GM21723 (cell line): ENCODE measurements at regions not wholly inside any gene's neighbourhood (a gene's known extent, or its start where the extent isn't known, plus 50 kb on each side); places are given as distances from the start of the nearest gene placed in this dataset.

ENCODE experiments used
- ATAC-seq: cut with Tn5 transposase; IDR thresholded peaks from one replicate; pipeline ENCODE4 v1.9.1; 2021; ENCODE audit warnings: mild to moderate bottlenecking, moderate library complexity; ENCODE audit not compliant: unreplicated experiment

DNA sequence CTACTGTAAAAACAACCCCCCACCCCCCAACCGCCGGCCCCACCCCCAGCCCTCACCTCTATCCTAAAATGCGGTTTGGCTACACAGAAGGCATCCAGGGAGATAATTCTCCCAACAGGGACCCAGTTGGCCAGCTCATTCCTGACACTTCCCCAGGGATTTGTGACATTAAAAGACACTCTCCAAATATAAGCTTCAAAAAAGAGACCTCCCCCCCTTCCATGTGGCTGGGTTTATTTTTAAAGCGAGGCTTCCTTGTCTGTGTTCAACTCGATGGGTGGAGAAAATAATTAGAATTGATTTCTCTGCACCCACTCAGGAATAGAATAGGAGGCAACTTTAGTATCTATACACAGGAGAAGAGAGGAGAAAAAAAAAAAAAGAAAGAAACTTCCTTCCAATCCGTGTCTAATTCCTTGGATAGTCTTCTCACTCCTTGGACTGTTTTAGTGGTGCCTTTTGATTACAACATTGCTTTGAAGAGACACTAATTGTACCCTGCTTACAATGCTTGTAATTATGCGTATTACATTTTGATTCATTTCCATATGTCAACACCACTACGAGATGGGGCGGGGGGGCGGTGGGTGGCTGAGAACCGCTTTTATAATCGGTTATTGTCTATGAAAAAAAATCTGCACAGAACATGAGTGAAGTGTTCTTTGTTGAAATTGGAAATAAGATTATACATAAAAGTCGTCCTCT is 500.4 kb downstream of the MIAT start:
- no peak for ATAC-seq

DNA sequence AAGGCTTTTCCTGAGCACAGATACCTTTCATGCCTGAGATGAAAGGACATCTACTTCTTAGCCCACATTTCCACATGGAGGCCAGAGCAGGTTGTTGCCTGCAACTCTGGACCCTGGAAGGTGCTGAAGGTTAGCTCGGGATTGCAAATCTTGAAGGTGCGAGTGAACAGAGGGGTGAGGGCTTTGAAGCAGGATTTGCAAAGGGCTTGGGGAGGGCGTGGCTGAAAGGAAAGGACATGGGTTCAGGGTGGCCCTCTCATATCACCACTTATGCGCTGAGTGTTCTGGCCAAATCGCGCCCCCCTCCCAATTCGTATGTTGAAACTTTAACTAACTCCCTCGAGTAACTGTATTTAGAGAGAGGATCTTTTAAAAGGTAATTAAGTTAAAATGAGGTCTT is 501.6 kb downstream of the MIAT start:
- ATAC-seq = no peak

DNA sequence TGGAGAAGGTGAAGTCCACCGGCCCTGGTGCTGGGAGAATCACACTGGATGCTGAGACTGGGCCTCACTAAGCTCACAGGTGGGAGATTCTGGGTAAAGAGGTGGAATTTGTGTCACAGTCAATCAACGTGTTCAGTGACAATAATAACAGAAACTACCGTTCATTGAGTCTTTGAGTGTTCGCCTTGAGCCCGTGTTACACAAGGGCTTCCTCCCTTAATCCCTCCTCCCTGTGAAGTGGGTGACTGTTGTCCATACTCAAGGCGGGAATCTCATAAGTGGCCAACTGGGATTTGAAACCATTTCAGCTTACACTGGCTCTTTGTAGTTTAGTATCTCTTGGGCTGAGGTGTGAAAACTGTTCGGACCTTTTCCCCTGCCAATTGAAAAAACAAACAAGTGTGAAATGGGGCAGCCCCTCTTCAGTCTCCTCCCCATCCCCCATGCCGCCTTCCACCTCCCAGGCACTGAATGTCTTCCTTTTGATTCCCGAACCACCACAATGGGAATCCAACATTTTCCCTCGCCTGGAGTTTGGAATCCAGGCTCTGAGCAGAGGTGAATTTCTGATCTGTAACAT is 502.4 kb downstream of the MIAT start:
- no peak for ATAC-seq

DNA sequence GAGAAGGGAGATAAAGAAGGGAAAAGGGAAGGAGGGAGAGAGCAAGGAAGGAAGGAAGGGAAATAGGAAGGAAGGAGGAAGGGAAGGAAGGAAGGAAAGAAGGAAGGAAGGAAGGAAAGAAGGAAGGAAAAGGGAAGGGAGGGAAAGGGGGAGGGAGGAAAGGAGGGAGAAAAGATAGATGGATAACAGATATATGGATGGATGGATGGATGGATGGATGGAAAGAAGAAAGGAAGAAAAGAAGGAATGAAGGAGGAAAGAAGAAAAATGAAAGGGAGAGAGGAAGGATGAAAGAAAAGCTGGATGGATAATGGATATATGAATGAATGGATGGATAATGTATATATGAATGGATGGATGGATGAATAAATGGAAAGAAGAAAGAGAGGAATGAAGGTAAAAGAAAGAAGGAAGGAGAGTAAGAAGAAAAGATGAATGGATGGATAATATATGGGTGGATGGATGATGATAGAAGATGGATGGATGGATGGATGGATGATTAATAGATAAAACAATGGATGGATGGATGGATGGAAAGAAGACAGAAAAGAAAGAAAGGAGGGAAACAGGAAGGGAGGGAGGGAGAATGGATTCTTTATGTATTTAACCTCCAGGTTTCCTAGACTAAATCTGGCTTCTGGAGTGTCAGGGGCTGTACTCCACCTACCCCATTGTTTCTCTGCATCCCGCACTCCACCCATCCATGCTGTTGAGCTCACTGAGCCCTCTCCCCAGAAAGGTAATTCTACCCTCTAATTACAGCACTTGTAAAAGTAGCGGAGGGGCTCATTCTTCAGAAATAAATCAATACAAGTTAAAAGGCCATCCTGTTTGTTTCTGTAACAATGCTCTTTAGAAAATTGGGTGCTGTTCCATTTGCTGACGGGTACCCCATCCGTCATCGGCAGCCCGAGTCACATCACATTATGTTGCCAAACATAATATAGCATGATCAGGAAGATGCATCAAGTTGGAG is 506.1 kb downstream of the MIAT start:
- ATAC-seq = no peak

DNA sequence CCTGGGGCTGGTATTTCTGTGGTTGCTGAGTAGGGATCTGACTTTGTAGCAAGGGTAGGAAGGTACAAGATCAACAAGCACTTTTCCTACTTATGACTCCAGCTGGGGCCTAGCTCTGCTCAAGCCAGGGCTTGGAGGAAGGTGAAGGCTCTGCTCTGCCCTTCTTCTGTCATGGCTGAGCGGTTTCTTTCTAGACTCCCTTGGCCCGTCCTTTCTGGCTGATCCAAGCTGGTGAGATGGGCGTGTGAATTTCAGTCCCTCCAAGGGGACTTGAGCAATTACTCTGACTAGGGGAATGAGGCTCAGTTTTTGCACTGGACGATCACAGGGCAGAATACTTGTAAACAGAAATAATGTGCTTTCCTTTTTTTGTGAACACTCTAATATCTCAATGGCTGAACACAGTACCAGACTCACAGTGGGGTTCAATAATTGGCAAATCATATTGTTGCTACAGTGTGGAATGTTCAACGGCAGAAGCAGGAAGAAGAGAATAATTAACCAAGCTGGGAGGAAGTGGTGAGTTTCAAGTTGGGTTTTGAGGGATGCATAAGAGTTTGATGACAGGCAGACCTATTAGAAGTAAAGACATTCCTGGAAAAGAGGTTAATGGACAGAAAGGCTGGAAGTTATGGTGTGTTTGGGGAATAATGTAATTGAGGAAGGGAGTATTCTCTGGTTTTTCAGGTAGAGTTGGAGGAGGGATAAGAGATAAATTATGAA is 507.6 kb downstream of the MIAT start:
- ATAC-seq = no peak

DNA sequence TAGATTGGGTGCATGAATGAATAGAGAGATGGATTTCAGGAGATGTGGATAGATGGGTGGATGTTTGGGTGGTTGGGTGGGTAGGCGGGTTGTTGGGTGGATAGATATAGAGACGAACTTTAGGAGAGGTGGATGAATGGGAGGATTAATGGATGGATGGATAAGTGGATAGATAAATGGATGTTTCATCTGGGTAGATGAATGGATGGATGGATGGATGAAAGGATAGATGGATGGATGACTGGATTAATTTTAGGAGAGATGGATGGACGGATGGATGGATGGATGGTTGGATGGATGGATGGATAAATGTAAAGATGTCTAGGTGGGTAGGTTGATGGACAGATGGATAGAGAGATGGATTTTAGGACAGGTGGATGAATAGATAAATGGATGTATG is 511.3 kb downstream of the MIAT start:
- no peak for ATAC-seq

GRCh38 chr22:27170491-27170890 is 513.1 kb downstream of the MIAT start:
- ATAC-seq = no peak

DNA sequence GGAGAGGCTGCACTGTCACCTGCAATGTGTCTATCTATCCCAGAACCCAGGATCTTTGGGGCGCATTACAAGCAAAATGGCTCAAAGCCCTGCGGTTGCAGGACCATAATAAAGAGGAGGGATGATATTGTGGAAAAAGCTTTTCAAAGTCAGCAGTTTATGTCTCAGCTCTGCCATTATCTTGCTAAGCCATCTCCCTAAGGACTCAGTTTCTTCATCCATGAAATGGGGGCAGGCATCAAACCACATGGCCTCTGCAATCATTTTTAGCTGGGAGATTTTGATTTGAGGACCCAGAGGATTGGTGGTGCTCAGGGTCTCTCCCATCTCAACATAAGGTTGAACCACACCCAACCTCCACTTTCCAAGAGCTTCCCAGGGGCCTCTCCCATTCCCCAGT is 513.8 kb downstream of the MIAT start:
- ATAC-seq = no peak

GRCh38 chr22:27173530-27173929 is 516.1 kb downstream of the MIAT start:
- no peak for ATAC-seq

DNA sequence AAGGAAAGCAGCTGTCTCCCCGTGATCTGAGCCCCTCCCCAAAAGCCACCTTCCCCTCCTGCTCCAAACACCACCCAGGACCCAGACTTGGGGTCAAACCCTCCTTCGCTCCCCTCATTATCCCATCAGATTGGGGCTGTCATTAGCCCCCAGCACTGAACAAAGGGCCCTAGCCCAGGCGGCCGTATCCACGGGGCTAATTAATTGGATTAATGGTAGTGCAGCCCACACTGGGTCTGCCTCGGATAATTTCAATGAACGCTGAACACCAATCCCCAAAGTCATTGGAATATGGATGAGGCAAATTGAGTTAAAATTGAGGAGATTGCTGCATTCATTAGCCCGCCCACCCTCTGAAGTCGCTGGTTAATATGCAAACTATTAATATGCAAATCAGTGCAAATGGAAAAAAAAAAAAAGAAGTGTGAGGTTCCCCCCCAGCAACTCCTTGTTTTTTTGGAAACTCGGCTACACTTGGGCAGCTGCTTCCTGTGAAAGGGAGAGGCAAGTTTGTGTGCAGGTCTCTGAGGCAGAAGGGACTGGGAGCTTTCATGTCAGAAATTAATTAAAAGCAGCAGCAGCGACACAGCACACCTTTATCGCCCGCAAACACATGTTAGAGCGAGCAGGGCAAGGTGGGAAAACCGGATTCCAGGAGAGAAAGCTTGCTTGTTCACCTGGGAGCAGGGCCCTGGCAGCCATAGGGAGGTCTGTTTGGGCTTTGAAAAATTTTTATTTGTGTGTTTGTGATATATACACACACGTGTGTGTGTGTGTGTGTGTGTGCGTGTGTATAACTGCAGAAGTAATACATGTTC is 517.8 kb downstream of the MIAT start:
- no peak for ATAC-seq

DNA sequence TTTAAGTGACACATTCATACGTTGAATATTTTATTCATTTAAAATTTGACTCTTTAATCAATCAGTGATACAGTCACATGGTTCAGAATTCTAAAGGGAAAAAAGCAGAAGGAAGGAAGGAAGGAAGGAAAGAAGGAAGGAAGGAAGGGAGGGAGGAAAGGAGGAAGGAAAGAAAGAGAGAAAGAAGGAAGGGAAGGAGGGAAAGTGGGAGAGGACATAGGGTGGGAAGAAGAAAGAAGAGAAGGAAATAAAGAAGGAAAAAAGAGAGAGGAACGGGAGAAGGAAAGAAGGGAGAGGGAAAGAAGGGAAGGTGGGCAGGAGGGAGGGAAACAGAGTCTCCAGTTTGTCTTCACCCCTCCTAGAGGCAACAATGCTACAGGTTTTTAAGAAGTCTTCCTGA is 518.6 kb downstream of the MIAT start:
- ATAC-seq = no peak

GRCh38 chr22:27179161-27179560 is 521.8 kb downstream of the MIAT start:
- ATAC-seq = no peak

DNA sequence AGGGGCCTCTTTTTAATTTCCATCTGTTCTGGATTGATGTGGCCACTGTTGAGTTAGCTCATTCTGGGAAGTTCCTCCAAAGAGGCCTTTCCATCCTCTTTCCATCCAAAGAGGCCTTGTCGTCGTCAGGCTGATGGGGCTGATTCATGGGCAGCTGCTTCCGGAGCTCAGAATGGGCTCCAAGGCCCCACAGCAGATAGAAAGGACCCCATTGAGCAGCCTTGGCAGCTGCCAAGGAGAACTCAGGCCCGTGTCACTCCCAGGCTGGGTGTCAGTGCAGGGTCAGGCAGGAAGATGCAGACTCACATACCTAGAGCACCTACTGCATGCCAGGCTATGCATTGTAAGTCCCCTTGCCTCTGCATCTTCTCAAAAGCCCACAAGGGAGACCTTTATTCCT is 524.1 kb downstream of the MIAT start:
- ATAC-seq = no peak

GRCh38 chr22:27183474-27183873 is 526.1 kb downstream of the MIAT start:
- ATAC-seq = no peak

DNA sequence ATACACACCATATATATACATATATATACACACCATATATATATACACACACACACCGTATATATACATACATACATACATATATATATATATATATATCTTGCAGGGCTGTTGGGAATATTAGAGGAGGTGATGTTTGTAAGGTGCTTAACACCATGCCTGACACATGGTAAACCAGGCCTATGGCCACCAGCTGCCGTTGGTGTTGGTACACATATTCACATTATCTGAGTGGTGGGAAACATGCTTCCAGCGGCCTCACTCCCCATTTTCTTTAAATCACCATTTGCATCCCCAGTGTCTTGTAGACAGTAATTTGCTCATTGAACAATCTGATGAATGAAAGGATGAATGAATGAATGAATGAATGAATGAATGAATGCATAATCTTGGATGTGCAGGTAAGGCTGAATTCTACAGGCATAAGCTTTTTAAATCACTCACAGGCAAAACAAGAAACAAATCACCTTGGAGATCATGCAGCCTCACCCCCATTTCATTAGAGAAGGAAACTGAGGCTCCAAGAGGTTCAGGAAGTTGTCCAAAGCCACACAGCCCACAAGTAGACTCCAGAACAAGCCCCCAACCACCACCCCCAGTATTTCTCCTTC is 527.8 kb downstream of the MIAT start:
- no peak for ATAC-seq

DNA sequence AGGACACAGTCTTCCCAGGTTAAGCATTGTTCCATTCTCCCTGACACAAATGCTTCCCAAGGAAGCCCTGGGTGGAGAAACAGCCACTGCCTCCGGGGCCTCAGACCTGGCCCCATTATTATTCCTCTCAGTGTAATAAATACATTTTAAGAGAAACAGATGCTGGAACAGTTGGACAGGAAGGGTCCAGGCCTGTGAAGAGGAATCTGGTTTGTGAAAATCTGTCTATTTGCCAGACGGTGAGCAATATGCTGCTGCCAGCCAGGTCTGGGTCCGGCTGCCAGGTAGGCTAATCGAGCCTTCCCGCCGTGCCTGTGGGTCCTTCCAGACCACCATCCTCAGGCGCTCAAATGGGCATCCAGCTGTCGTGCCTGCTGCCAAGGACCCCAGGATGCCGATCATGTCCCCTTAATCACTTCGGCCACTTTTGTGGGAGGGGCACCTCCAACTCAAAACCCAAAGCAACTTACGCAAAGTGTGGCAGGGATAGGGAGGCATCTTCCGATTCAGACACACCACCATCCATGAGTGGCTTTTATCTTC is 528.4 kb downstream of the MIAT start:
- ATAC-seq = no peak

DNA sequence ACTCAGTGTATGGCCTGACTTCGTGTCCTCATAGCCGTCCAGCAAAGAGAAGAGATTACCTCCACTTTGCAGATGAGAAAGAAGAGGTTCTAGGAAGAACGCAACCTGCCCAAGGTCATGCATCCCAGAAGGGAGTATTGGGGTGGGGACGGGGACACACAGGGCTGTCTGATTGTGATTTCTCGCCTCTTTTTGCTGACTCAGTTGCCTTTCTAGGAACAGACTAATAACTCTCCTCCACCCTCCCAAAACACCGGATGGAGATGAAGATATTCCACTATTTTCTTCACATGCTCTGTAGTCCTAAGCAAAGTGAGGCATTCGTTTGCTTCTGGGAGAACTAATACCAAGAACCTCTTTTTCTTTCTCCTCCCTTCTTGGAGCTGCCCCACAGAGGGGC is 529.3 kb downstream of the MIAT start:
- ATAC-seq = no peak

GRCh38 chr22:27192135-27192829 is 534.9 kb downstream of the MIAT start:
- ATAC-seq = no peak

DNA sequence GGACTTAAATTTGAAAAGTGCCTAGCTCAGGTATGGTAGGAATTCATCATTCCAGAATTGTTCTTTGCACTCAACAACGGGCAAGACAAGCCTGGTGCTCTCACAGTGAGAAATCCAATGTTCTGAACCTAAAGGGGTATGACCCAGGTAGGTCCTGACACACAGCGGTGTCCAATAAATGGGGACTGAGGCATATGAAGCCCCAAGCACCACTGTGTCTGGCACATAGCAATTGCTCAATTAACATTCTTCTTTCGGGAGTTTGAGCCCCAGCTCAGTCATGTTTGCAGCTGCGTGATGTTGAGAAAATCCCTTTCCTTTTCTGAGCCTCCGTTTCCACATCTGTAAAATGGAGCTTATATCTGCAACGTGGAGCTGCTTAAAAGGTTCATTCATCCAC is 535.8 kb downstream of the MIAT start:
- no peak for ATAC-seq
